C4-2B (cell line): ENCODE measurements at regions not wholly inside any gene's neighbourhood (a gene's known extent, or its start where the extent isn't known, plus 50 kb on each side); places are given as distances from the start of the nearest gene placed in this dataset.

Experiments used
- CTCF ChIP-seq: fragments of 450-650 bp; conservative IDR thresholded peaks from 2 replicates; pipeline ENCODE4 v1.5.1; 2017; ENCODE audit warnings: mild to moderate bottlenecking
- ZFX ChIP-seq: fragments of 450-650 bp; IDR thresholded peaks from 2 replicates; pipeline ENCODE4 v1.6.1; 2017

- no peak for TF ChIP-seq CTCF
- TF ChIP-seq ZFX: no peak
Measured at GRCh38 chr1:96002201-96002600, 719.4 kb upstream of the PTBP2 start.
